Prostate gland (tissue), 2 donors: ENCODE measurements at regions not wholly inside any gene's neighbourhood (a gene's known extent, or its start where the extent isn't known, plus 50 kb on each side); places are given as distances from the start of the nearest gene placed in this dataset.

ENCODE experiments used
- DNase-seq: peaks from one replicate; pipeline ENCODE4 v3.0.0-alpha.2; 2019; ENCODE audit warnings: low spot score
- H3K27ac ChIP-seq, 2 donors: fragments of 200-600 bp; sonication (generic); 2 replicates each; pipeline ENCODE4 v1.5.1; 2017 to 2019
- H3K27me3 ChIP-seq: fragments of 200-600 bp; sonication (generic); replicated peaks from 2 replicates; pipeline ENCODE4 v1.5.1; 2019; ENCODE audit not compliant: insufficient read depth
- H3K36me3 ChIP-seq, 2 donors: fragments of 200-600 bp; sonication (generic); 1 replicate in 1 of 2; 2 replicates in 1 of 2; pipeline versions ENCODE4 v1.5.1 to v1.8.1; 2017 to 2019
- H3K4me1 ChIP-seq: fragments of 200-600 bp; sonication (generic); replicated peaks from 2 replicates; pipeline ENCODE4 v1.5.1; 2019
- H3K4me3 ChIP-seq, 2 donors: fragments of 200-600 bp; sonication (generic); 2 replicates each; pipeline ENCODE4 v1.5.1; 2017 to 2019
- H3K9me3 ChIP-seq: fragments of 200-600 bp; sonication (generic); 2 replicates; pipeline ENCODE4 v1.5.1; 2017
- CTCF ChIP-seq, 4 experiments: fragments of 200-600 bp in 2 of 4; fragments of 450-650 bp in 2 of 4; sonication (generic) in 2 of 4; IDR thresholded peaks; 1 replicate in 3 of 4; 2 replicates in 1 of 4; pipeline ENCODE4 v1.5.1; 2016 to 2019; ENCODE audit warnings: antibody characterized with exemption in 4 of 4, mild to moderate bottlenecking in 2 of 4, moderate library complexity in 2 of 4
- POLR2A ChIP-seq: fragments of 450-650 bp; IDR thresholded peaks from one replicate; pipeline ENCODE4 v1.6.1; 2016; ENCODE audit warnings: antibody characterized with exemption, mild to moderate bottlenecking
- POLR2AphosphoS5 ChIP-seq: sonication (generic); formaldehyde crosslinking; IDR thresholded peaks from one replicate; pipeline ENCODE4 v1.6.1; 2017; ENCODE audit warnings: antibody characterized with exemption
- WGBS: methylation state at CpG from one replicate; pipeline ENCODE4 v1.1.5; 2018; 5-methylcytosine and 5-hydroxymethylcytosine counted together
- intact Hi-C: fragments of 100-400 bp; cut with DNase I; formaldehyde crosslinking; loops from one replicate; pipeline ENCODE4 v1.14.2; 2022

DNA sequence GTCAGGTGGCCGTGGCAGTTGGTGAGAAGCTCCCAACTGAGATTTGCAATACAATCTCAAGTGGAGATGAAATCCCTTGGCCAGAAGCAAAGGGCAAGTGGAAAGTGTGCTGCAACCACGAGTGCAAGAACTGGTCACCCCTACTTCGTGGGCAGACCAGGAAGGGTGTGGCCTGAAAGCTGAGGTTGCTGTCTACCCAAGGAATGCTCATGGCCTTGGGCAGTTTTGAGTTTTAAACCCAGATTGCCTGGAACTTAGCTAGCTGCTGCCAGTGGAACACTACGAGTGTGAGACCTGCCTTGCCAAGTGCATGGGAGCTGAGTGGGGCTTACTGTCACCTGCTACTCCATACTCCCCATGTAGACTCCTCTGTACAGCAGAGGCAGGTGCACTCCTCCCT is 113.3 kb upstream of the FAT3 start:
- H3K4me3 ChIP-seq: no peak overlapping the region
- no peak for TF ChIP-seq POLR2A
- TF ChIP-seq CTCF (IDR thresholded peaks at IDR 0.05): no peak
- TF ChIP-seq POLR2AphosphoS5: no peak
- H3K36me3 ChIP-seq: no peaks in the 10 kb centered on the region
- intact Hi-C loops: no loop called here
- peaks cover 4% of the 10 kb centered on the region for H3K27me3 ChIP-seq
- H3K27ac ChIP-seq: no peak overlapping the region
- 67% methylated on average over 4 of the region's 4 CpGs for whole genome bisulfite sequencing
- H3K4me1 ChIP-seq: no peaks in the 10 kb centered on the region
- no peaks in the 10 kb centered on the region for H3K9me3 ChIP-seq
- no peak for DNase-seq

- TF ChIP-seq CTCF (IDR thresholded peaks at IDR 0.05) (no peak), POLR2A (no peak), POLR2AphosphoS5 (no peak)
- WGBS: 28% methylated on average over 1 of the region's 1 CpG
- intact Hi-C loops: no loop called here
- Histone ChIP-seq H3K9me3 (no peaks in the 10 kb centered on the region), H3K36me3 (no peaks in the 10 kb centered on the region), H3K4me3 (no peak overlapping the region), H3K27me3 (peaks cover 4% of the 10 kb centered on the region), H3K27ac (no peak overlapping the region), H3K4me1 (no peaks in the 10 kb centered on the region)
- no peak for DNase-seq
These were observed 115.2 kb upstream of the FAT3 start for GRCh38 chr11:92109466-92109865.

DNA sequence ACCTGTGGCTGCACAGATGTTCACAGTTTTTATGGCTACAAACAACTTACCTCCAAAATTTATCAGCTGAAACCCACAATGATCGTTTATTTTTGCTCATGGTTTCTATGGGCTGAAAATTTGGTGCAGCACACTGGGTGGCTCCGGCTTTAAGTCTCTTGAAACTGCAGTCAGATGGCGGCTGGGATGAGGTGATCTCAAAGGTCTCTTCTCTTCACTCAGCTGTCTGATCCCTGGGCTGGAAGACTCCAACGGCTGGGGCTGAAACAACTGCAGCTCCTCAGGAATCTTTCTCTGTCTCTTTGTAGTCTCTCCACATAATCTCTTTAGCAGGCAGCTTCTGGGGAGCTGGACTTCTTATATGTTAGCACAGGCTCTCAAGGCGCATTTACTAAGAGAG is 117.3 kb upstream of the FAT3 start:
- WGBS: 82% methylated on average over 5 of the region's 5 CpGs
- H3K9me3 ChIP-seq: no peaks in the 10 kb centered on the region
- peaks cover 4% of the 10 kb centered on the region for H3K27me3 ChIP-seq
- no peak overlapping the region for H3K4me3 ChIP-seq
- no peaks in the 10 kb centered on the region for H3K36me3 ChIP-seq
- no peaks in the 10 kb centered on the region for H3K4me1 ChIP-seq
- TF ChIP-seq POLR2AphosphoS5 (no peak), POLR2A (no peak), CTCF (IDR thresholded peaks at IDR 0.05) (no peak)
- DNase-seq: no peak
- no peak overlapping the region for H3K27ac ChIP-seq
- intact Hi-C loops: no loop called here

GRCh38 chr11:92104349-92104748 is 120.3 kb upstream of the FAT3 start:
- H3K4me1 ChIP-seq: no peaks in the 10 kb centered on the region
- TF ChIP-seq POLR2AphosphoS5 (no peak), CTCF (IDR thresholded peaks at IDR 0.05) (no peak), POLR2A (no peak)
- no peak overlapping the region for H3K27ac ChIP-seq
- no peaks in the 10 kb centered on the region for H3K36me3 ChIP-seq
- no peaks in the 10 kb centered on the region for H3K9me3 ChIP-seq
- H3K27me3 ChIP-seq: peaks cover 4% of the 10 kb centered on the region
- WGBS: 87% methylated on average over 1 of the region's 1 CpG
- intact Hi-C loops: no loop called here
- no peak for DNase-seq
- H3K4me3 ChIP-seq: no peak overlapping the region

DNA sequence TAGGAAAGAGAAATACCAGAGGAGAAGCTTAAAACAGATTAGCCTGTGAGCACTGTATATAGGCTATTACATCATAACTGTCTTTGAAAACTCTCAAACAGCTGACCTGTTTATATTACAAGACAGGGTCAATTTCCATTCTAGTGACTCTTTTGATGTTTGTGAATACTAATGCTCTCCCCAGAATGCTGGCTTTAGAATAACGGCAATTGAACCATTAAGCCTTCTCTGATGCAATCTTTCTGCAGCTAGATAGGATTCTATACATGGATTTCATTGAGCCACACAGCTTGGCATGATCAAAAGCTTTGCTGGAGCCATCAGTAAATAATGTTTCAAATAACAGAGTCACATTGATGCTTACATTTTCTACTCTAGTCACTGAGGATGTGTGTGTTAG is 122.7 kb upstream of the FAT3 start:
- intact Hi-C loops: no loop called here
- no peak overlapping the region for H3K27ac ChIP-seq
- no peak for TF ChIP-seq POLR2A
- no peak for TF ChIP-seq CTCF (IDR thresholded peaks at IDR 0.05)
- TF ChIP-seq POLR2AphosphoS5: no peak

More for the DNA sequence above, 122.7 kb upstream of the FAT3 start:
- no peak overlapping the region for H3K4me3 ChIP-seq
- H3K36me3 ChIP-seq: no peaks in the 10 kb centered on the region
- H3K9me3 ChIP-seq: no peaks in the 10 kb centered on the region
- no peak for DNase-seq
- WGBS: 31% methylated on average over 1 of the region's 1 CpG
- no peaks in the 10 kb centered on the region for H3K27me3 ChIP-seq
- H3K4me1 ChIP-seq: no peaks in the 10 kb centered on the region
